Activated T-cell treated with anti-CD3 and anti-CD28 coated beads, Interleukin-2, amount 50 U/mL, for 24 hours (primary cell): ENCODE measurements at regions not wholly inside any gene's neighbourhood (a gene's known extent, or its start where the extent isn't known, plus 50 kb on each side); places are given as distances from the start of the nearest gene placed in this dataset.

Experiments
- DNase-seq: peaks from one replicate; pipeline ENCODE4 v3.0.0-alpha.2; 2020
- H3K27ac Mint-ChIP-seq: 2 replicates; pipeline ENCODE4 v1.8.0; 2020; ENCODE audit warnings: mild to moderate bottlenecking, mixed read lengths
- H3K27me3 Mint-ChIP-seq: 2 replicates; pipeline ENCODE4 v1.8.0; 2020; ENCODE audit warnings: mixed read lengths
- H3K36me3 Mint-ChIP-seq: 2 replicates; pipeline ENCODE4 v1.8.0; 2020; ENCODE audit warnings: low read depth, mixed read lengths
- H3K4me1 Mint-ChIP-seq: 2 replicates; pipeline ENCODE4 v1.8.0; 2020; ENCODE audit warnings: low read depth, mixed read lengths
- H3K4me3 Mint-ChIP-seq: 2 replicates; pipeline ENCODE4 v1.8.0; 2020; ENCODE audit warnings: mild to moderate bottlenecking, moderate library complexity, mixed read lengths
- H3K9me3 Mint-ChIP-seq: 2 replicates; pipeline ENCODE4 v1.8.0; 2020; ENCODE audit warnings: mixed read lengths

DNA sequence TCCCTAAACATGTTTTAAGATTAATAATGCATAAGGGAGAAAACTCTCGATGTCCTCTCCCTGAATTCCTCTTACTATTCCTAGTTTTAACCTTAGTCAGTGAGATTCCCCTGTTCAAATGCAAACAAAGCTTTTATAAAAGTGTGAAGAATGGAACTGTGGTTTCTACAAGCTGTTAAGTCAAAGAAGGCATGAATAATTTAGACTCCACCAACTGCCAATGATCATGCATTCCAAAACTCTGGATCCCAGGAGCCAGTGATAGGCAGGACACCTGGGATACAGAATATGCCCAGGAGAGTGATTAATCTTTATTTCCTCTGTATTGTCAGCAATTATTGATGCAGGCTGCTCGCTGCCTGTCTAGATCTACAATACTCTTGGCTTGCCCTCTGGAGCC is 190.3 kb upstream of the ATF7IP start:
- Mint-ChIP-seq H3K4me3 (no peak overlapping the region), H3K9me3 (no peaks in the 10 kb centered on the region), H3K27me3 (peaks cover 11% of the 10 kb centered on the region), H3K36me3 (no peaks in the 10 kb centered on the region), H3K4me1 (no peaks in the 10 kb centered on the region), H3K27ac (no peak overlapping the region)
- DNase-seq: no peak

DNA sequence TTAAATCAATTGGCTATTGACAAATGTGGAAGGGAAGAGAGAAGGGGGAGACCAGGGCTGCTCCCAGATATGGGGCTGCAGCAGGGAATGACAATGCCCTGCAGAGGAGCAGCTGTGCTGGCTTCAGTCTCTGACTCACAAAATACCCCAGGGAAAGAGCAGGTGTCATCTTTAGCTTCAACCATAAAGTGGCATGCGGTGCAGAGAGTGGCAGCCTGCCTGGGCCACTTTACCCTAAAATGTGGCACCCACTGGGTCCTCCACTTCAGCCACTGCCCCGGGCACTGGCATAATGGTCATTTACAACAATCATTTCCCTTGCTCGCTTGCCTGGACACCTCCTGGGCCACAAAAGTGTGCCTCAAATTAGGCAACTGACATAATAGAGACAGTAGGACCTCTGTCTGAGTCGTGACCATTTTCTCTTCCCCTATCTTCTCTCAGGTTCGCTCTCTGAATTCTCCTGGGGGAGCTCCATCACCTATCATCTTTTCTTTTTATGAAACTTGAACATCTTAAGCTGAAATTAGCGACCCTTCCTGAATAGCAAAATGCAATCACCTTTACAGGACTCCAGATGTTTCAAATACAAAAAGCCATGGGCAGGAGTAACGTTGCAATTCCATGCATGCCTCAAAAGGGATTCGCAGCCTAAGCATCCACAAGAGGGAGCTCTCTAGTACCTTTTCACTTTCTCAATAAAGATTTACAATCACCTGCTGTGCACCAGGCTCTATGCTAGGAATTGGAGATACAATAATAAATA is 179.9 kb upstream of the ATF7IP start:
- DNase-seq: no peak

GRCh38 chr12:14186193-14186502 is 179.3 kb upstream of the ATF7IP start:
- Mint-ChIP-seq H3K36me3 (no peaks in the 10 kb centered on the region), H3K27ac (no peak overlapping the region), H3K9me3 (no peaks in the 10 kb centered on the region), H3K27me3 (peaks cover 15% of the 10 kb centered on the region), H3K4me3 (no peak overlapping the region), H3K4me1 (no peaks in the 10 kb centered on the region)
- DNase-seq: no peak

More for the DNA sequence above, 179.9 kb upstream of the ATF7IP start:
- Mint-ChIP-seq H3K4me1 (no peaks in the 10 kb centered on the region), H3K27ac (no peak overlapping the region), H3K4me3 (no peak overlapping the region), H3K27me3 (peaks cover 19% of the 10 kb centered on the region), H3K36me3 (no peaks in the 10 kb centered on the region), H3K9me3 (no peaks in the 10 kb centered on the region)

- peaks cover 13% of the 10 kb centered on the region for H3K27me3 Mint-ChIP-seq
- H3K36me3 Mint-ChIP-seq: no peaks in the 10 kb centered on the region
- no peak for DNase-seq
- H3K27ac Mint-ChIP-seq: no peak overlapping the region
- no peaks in the 10 kb centered on the region for H3K9me3 Mint-ChIP-seq
- no peaks in the 10 kb centered on the region for H3K4me1 Mint-ChIP-seq
- no peak overlapping the region for H3K4me3 Mint-ChIP-seq
These were observed 178.5 kb upstream of the ATF7IP start for GRCh38 chr12:14187002-14187401.

DNA sequence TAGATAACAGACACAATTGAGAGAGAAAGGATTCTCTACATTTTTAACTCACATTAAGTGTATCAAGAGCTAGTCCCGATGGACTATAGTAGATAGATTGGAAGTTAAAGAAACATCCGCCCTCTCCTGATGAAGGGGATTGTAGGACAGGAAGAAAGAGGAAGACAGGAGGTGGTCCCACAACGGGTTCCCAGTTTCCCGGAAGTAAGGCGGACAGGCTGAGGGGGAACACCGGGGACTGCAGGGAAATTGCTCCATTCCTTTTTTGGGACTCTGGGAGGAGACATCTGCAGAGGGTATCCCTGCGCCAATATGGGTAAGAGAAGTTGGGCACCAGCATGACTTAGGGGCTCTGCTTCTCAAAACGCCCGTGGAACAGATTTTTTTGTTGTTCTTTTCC is 177.5 kb upstream of the ATF7IP start:
- Mint-ChIP-seq H3K27me3 (peaks cover 13% of the 10 kb centered on the region), H3K4me1 (no peaks in the 10 kb centered on the region), H3K36me3 (no peaks in the 10 kb centered on the region), H3K9me3 (no peaks in the 10 kb centered on the region), H3K27ac (no peak overlapping the region), H3K4me3 (no peak overlapping the region)
- DNase-seq: no peak

- Mint-ChIP-seq H3K4me1 (no peaks in the 10 kb centered on the region), H3K27me3 (peaks cover 15% of the 10 kb centered on the region), H3K27ac (no peak overlapping the region), H3K36me3 (no peaks in the 10 kb centered on the region), H3K4me3 (no peak overlapping the region), H3K9me3 (no peaks in the 10 kb centered on the region)
- DNase-seq: no peak
These were observed 176.7 kb upstream of the ATF7IP start for GRCh38 chr12:14188744-14189143.

DNA sequence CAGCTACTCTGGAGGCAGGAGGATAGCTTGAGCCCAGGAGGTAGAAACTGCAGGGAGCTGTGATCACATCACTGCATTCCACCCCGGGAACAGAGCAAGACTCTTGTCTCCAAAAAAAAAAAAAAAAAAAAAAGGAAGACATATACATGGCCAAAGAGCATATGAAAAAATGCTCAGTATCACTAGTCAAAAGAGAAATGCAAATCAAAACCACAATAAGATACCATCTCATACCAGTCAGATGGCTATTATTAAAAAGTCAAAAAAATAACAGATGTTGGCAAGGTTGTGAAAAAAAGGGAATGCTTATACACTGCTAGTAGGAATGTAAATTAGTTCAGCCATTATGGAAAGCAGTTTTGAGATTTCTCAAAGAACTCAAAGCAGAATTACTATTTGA is 174.8 kb upstream of the ATF7IP start:
- H3K4me3 Mint-ChIP-seq: no peak overlapping the region
- H3K27ac Mint-ChIP-seq: no peak overlapping the region
- H3K36me3 Mint-ChIP-seq: no peaks in the 10 kb centered on the region
- H3K4me1 Mint-ChIP-seq: no peaks in the 10 kb centered on the region
- peaks cover 13% of the 10 kb centered on the region for H3K27me3 Mint-ChIP-seq
- DNase-seq: no peak
- H3K9me3 Mint-ChIP-seq: no peaks in the 10 kb centered on the region

DNA sequence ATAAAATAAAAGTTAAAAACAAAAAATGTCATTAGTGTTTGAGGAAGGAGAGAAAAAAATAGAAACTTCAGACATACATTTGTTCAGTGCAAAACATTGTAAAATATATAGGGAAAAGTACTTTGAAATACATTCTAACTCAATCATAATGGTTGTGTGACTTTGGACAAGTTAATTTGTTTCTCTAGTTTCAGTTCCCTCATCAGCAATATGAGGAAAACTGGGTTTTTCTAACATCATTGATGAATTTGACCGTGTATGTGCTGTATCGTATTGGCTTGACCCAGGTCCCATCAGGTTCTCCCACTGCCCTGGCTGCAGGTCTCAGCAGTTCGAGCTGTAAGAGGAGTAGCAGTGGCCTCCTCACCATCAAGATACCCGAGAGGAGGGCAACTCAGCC is 173.9 kb upstream of the ATF7IP start:
- Mint-ChIP-seq H3K4me3 (no peak overlapping the region), H3K27me3 (peaks cover 13% of the 10 kb centered on the region), H3K9me3 (no peaks in the 10 kb centered on the region), H3K36me3 (no peaks in the 10 kb centered on the region), H3K27ac (no peak overlapping the region), H3K4me1 (no peaks in the 10 kb centered on the region)
- no peak for DNase-seq

GRCh38 chr12:14193639-14194038 is 171.8 kb upstream of the ATF7IP start:
- no peaks in the 10 kb centered on the region for H3K4me1 Mint-ChIP-seq
- no peak overlapping the region for H3K4me3 Mint-ChIP-seq
- H3K36me3 Mint-ChIP-seq: no peaks in the 10 kb centered on the region
- no peak for DNase-seq
- H3K9me3 Mint-ChIP-seq: no peaks in the 10 kb centered on the region
- H3K27ac Mint-ChIP-seq: no peak overlapping the region
- H3K27me3 Mint-ChIP-seq: peaks cover 2% of the 10 kb centered on the region

DNA sequence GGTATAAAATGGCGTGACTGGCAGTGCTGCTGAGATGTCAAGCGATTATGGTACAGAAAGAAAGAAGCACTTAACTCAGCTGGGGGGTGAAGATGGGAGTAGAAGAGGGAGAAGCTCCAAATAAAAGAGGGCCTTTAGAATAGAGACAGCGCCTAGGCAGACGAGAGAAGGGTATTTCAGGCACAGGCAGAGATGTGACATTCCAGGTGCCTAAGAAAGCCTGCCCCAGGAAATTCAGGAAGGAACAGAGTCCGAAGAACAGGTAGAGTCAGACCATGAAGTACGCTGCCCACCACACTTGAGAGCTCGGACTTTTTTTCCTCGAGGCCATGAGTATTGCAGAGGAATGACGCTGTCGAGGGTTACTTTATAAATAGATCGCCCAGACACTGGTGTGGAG is 170.9 kb upstream of the ATF7IP start:
- H3K4me3 Mint-ChIP-seq: no peak overlapping the region
- no peaks in the 10 kb centered on the region for H3K4me1 Mint-ChIP-seq
- H3K27me3 Mint-ChIP-seq: peaks cover 2% of the 10 kb centered on the region
- H3K9me3 Mint-ChIP-seq: no peaks in the 10 kb centered on the region
- H3K36me3 Mint-ChIP-seq: no peaks in the 10 kb centered on the region
- DNase-seq: no peak
- no peak overlapping the region for H3K27ac Mint-ChIP-seq

DNA sequence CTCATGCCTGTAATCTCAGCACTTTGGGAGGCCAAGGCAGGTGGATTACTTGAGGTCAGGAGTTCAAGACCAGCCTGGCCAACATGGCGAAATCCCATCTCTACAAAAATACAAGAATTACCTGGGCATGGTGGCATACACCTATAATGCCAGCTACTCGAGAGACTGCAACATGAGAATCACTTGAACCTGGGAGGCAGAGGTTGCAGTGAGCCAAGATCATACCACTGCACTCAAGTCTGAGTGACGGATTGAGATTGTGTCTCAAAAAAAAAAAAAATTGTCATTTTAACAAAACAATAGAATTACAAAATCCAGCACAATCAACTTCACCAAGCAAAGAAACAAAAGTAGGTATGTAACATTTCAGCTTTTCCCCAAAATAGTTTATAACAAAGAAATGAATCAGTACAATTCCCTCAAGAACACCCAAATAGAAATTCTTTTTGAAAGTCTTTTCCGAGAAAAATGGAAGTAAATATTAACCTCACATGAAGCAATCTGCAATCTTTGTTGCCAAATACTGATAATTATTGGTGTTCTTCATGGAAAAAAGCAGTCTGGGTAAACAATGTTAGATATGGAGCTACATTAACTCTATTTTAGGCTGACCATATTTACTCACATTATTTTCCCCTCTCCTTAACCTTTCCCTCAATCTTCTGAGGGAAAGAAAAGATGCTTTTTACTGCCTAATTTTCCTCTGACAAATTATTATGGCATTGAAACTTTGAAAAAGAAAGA is 165.9 kb upstream of the ATF7IP start:
- Mint-ChIP-seq H3K9me3 (no peaks in the 10 kb centered on the region), H3K27me3 (no peaks in the 10 kb centered on the region), H3K27ac (no peak overlapping the region), H3K4me3 (no peak overlapping the region), H3K4me1 (no peaks in the 10 kb centered on the region), H3K36me3 (no peaks in the 10 kb centered on the region)
- DNase-seq: no peak

GRCh38 chr12:14200598-14200997 is 164.9 kb upstream of the ATF7IP start:
- DNase-seq: no peak
- Mint-ChIP-seq H3K9me3 (no peaks in the 10 kb centered on the region), H3K27me3 (no peaks in the 10 kb centered on the region), H3K27ac (no peak overlapping the region), H3K4me3 (no peak overlapping the region), H3K4me1 (no peaks in the 10 kb centered on the region), H3K36me3 (no peaks in the 10 kb centered on the region)

- Mint-ChIP-seq H3K36me3 (no peaks in the 10 kb centered on the region), H3K27me3 (no peaks in the 10 kb centered on the region), H3K27ac (no peak overlapping the region), H3K4me1 (no peaks in the 10 kb centered on the region), H3K4me3 (no peak overlapping the region), H3K9me3 (peaks cover under 1% of the 10 kb centered on the region)
- no peak for DNase-seq
These were observed 164.2 kb upstream of the ATF7IP start for GRCh38 chr12:14201291-14201690.

DNA sequence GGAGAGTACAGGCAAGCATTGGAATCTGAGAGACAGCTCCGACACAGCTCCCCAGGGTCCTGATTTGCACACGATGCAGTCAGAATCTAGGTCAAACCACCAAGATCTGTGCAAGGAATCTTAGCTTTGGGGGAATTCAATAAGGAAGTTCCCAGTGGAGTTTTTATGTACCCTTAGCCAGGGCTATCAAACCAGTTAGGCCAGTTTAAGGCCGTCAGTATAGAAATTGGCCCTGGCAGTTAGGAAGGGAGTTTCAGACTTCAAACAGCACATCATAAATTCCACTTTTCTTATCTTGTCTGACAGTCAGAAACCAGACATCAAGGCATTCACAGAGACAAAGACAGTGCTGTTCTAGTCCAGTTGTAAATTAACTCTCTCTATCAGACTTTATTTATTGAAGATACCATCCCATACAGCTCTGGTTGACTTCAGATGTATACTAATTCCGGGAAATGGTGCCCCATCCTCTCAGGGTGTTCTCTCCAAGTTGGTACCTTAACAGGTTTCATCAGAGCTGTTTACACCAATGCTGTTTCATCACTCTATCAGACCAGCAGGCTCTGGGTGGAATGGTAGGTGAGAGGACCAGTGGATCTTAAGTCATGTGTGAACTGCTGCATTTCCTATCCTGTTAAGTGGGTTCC is 157.5 kb upstream of the ATF7IP start:
- Mint-ChIP-seq H3K36me3 (no peaks in the 10 kb centered on the region), H3K27ac (no peak overlapping the region), H3K4me3 (no peak overlapping the region), H3K9me3 (peaks cover 2% of the 10 kb centered on the region), H3K4me1 (no peaks in the 10 kb centered on the region), H3K27me3 (no peaks in the 10 kb centered on the region)
- no peak for DNase-seq

DNA sequence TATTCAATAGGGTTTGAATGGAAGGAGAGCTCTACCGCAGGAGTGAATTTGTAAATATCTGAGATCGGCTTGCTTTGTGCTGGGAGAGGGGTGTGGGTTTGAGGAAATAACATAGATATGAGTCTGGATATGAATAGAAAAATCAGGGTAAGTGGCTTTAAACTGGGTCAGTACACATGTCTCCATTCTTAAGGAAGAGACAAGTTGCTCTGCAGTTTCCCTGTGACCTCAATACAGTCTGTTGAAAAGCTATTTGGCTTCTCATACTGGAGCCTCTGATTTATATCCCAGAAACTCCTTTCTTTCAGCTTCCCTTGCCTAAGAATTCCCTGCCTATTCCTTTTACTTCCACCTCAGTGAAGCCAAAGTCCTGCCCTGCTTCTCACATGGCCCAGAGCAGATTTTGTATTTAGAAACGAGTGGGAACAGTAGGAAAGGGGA is 153.5 kb upstream of the ATF7IP start:
- Mint-ChIP-seq H3K36me3 (no peaks in the 10 kb centered on the region), H3K9me3 (no peaks in the 10 kb centered on the region), H3K4me1 (peaks cover 8% of the 10 kb centered on the region), H3K27me3 (no peaks in the 10 kb centered on the region), H3K4me3 (no peak overlapping the region), H3K27ac (no peak overlapping the region)
- no peak for DNase-seq
